Choroid plexus epithelial cell (primary cell): ENCODE measurements at regions not wholly inside any gene's neighbourhood (a gene's known extent, or its start where the extent isn't known, plus 50 kb on each side); places are given as distances from the start of the nearest gene placed in this dataset.
A peak's percentile ranks its signal among the peaks of the same experiment; 100 is the strongest.

Source experiments
- DNase-seq: peaks from one replicate; pipeline ENCODE4 v3.0.0-alpha.2; 2010; ENCODE audit warnings: low read depth
- H3K4me3 ChIP-seq: 2 replicates; pipeline ENCODE4 v1.5.1; 2011; ENCODE audit warnings: low read depth, mild to moderate bottlenecking, control low read depth, low read length, moderate library complexity
- CTCF ChIP-seq: conservative IDR thresholded peaks from 2 replicates; pipeline ENCODE4 v1.5.1; 2011; ENCODE audit warnings: low read depth, mild to moderate bottlenecking, control low read depth, inconsistent platforms, low read length, moderate library complexity

DNA sequence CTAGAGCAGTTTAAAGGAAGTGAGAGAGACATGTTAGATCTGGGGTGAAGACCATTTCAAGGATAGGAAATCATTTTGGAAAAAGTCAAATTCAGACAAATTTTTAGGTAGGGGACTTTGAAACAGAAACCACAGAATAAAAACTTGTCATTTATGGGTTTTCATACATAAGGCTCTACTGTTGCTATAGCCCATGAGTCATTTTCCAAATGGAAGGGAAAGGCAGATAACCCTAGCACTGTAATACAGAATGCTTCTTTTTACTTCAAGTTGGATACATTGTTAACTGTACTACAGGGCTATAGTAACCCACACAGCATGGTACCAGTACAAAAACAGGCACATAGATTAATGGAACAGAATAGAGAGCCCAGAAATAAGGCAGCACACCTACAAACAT is 455.4 kb downstream of the EBF1 start:
- peak; percentile 34 for DNase-seq
- no peak overlapping the region for H3K4me3 ChIP-seq

GRCh38 chr5:158643840-158644239 is 455.9 kb downstream of the EBF1 start:
- no peak for TF ChIP-seq CTCF
- DNase-seq = peak; percentile 10
- no peak overlapping the region for H3K4me3 ChIP-seq

More for the DNA sequence above, 455.4 kb downstream of the EBF1 start:
- no peak for TF ChIP-seq CTCF

DNA sequence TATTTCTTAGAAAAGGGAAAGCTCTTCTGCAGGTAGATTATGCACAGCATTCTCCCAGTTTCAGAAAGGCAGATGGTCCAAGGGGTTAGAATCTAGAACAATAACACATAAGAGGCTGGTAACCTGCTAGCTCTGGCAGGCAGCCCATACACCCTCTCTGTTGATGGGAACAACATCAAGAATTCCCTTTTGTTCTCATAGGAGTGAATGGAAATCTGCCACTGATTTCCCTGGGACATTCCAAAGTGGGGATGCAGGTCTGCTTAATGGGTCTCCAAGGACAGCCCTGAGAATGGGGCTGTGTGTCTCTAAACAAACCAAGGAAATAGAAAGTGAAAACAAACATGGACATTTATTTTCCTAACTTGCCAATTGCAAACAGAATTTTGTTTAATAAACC is 456.8 kb downstream of the EBF1 start:
- DNase-seq = no peak
- H3K4me3 ChIP-seq = no peak overlapping the region
- no peak for TF ChIP-seq CTCF

- H3K4me3 ChIP-seq = no peak overlapping the region
- DNase-seq = no peak
- no peak for TF ChIP-seq CTCF
These were observed 458.7 kb downstream of the EBF1 start for GRCh38 chr5:158641016-158641415.

DNA sequence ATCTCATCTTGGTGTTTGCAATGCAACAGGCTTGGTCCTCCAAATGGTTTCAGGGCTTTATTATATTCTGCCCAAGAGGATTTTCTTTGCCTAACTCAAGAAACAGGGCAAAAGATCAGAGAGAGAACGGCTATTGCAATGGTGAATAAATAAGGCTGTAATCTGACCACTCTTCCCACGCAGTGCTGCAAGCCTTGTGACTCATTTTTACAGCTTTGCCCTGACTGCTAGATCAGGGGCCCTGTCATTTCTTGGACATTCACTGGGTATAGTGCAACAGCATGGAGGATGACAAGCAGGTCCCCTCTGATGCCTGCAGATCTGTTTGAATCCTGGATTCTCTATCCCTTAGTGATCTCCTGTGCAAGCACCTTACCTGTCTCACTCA is 459.1 kb downstream of the EBF1 start:
- TF ChIP-seq CTCF = no peak
- peak; percentile 44 for DNase-seq
- H3K4me3 ChIP-seq = no peak overlapping the region

DNA sequence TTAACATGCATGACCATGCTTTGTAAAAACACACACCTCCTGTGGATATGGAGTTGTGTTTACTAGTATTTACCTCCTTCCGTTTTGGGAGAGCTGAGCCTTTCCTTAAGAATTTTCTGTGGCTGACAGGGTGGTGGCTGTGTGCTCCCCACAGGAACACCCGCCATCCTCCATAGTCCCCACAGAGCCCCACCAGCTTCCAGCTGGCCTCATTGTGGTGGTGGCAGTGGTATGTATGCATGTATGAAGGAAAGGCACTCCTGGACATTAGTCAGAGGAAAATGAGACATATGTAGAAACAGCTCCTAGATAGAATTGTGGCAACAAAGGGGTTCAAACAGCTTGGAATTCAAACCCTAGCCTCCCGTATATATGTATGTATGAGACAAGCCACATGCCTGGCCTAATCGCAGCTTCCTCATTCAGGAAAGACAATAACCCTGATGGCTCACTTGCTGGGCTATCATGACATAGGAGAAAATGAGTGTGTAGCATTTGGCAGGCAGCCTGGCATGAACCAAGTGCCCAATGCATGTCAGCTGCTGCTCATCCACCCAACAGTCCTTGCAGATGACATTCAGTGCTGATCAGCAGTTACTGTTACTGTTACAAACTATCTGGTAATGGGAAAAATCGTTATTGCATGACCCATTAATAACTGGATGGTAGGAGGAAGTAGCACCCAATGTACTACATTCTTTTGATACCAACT is 459.7 kb downstream of the EBF1 start:
- no peak overlapping the region for H3K4me3 ChIP-seq
- DNase-seq = no peak
- no peak for TF ChIP-seq CTCF

DNA sequence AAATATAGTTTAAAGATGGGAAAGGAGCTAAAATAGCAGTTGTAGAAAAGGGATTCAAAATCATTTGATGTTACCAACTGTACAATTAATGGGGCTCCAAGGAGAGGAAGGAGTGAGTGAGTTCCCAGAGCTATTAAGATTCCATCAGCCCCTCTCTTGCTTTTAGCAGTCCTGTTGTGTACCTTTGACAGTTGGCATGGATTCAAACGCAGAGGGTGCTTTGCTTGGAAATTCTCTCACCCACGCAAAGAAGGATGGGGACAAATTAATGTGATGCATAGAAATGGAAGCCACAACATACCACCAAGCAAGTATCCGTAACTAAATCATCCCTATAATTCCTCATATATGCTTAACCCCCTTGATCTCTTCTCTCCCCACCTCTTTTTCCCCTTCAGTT is 461.3 kb downstream of the EBF1 start:
- no peak for DNase-seq
- no peak overlapping the region for H3K4me3 ChIP-seq
- no peak for TF ChIP-seq CTCF
